Mucosa of stomach (tissue), 1 donor: ENCODE measurements at regions not wholly inside any gene's neighbourhood (a gene's known extent, or its start where the extent isn't known, plus 50 kb on each side); places are given as distances from the start of the nearest gene placed in this dataset.
"Not testable (repeated sequence)": the region's sequence is repeated elsewhere in the genome, so short reads cannot be mapped to it uniquely, and the experiment has no call there.

Source experiments
- H3K27me3 ChIP-seq: one replicate; pipeline ENCODE4 v1.7.0; 2013; ENCODE audit warnings: mild to moderate bottlenecking, low read length; ENCODE audit not compliant: control insufficient read depth, insufficient read depth
- H3K36me3 ChIP-seq: one replicate; pipeline ENCODE4 v1.7.0; 2013; ENCODE audit warnings: low read length; ENCODE audit not compliant: control insufficient read depth, insufficient read depth
- H3K4me1 ChIP-seq: one replicate; pipeline ENCODE4 v1.7.0; 2013; ENCODE audit warnings: mild to moderate bottlenecking, low read length; ENCODE audit not compliant: control insufficient read depth, insufficient read depth
- H3K4me3 ChIP-seq: one replicate; pipeline ENCODE4 v1.7.0; 2013; ENCODE audit warnings: low read length
- H3K9ac ChIP-seq: one replicate; pipeline ENCODE4 v1.7.0; 2013; ENCODE audit warnings: mild to moderate bottlenecking, low read length, moderate library complexity
- H3K9me3 ChIP-seq: one replicate; pipeline ENCODE4 v1.7.0; 2013; ENCODE audit warnings: mild to moderate bottlenecking, low read length, moderate library complexity; ENCODE audit not compliant: control insufficient read depth
- donor health status: Pancreatic carcinoma.

DNA sequence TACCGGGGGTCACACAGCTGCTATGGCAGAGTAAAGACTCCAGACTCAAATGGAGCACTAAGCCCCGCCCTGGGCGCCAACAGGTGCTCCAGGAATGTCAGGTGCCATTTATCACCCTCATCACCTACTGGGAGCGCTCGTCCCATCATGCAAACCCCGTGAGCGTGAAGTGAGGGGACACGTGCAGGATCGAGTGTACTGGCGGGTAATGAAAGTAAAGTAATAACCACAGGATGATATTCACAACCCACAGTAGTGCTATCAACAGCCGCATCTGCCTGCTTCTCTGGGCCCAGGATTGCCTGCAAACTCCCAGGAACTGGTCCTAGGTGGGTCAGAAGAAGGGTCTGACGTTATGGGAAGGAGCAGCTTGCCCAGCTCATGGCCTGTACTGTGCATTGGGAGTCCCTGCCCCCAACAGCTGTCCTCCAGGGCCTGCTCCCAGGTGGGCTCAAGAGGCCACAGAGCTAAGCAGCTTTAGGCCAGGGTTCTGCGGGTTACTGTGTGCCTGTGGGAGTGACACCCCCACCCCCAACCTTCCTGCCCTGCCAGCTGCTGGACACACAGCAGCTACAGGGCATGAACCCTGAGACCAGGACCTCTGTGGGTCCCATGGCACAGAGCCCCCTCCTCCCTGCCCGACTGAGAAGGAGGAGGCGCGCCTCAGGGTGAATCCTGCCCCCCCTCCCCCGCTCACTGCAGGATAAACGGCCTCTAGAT is 120.5 kb upstream of the SULF2 start:
- no peaks in the 10 kb centered on the region for H3K4me1 ChIP-seq
- no peaks in the 10 kb centered on the region for H3K36me3 ChIP-seq
- H3K9ac ChIP-seq: no peak overlapping the region
- H3K4me3 ChIP-seq: no peak overlapping the region
- no peaks in the 10 kb centered on the region for H3K27me3 ChIP-seq
- H3K9me3 ChIP-seq: no peaks in the 10 kb centered on the region

- H3K9me3 ChIP-seq, H3K9ac ChIP-seq, H3K4me1 ChIP-seq, H3K4me3 ChIP-seq, H3K36me3 ChIP-seq, H3K27me3 ChIP-seq: not testable (repeated sequence)
Observed at GRCh38 chr20:47903009-47903408, 117.7 kb upstream of the SULF2 start.

DNA sequence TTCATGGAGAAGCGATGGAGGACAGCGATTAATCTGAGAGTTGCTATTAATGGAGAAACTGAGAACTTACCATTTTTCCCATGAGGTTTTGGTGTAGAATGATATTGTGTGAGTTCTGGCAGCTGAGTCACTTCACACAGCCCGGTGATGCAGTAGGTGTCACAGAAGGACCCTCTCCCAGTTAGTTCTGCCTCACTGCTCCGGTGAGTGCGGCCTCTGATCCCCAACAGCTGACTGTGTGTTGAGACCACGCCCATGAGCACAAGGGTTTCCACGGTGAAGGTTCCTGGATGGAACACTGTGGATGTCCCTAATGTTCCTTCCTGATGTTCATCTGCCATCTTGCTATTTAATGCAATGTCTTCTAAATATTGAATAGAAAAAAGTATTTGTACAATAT is 114.0 kb upstream of the SULF2 start:
- not testable (repeated sequence) for H3K4me3 ChIP-seq, H3K27me3 ChIP-seq, H3K9me3 ChIP-seq, H3K4me1 ChIP-seq, H3K36me3 ChIP-seq, H3K9ac ChIP-seq

DNA sequence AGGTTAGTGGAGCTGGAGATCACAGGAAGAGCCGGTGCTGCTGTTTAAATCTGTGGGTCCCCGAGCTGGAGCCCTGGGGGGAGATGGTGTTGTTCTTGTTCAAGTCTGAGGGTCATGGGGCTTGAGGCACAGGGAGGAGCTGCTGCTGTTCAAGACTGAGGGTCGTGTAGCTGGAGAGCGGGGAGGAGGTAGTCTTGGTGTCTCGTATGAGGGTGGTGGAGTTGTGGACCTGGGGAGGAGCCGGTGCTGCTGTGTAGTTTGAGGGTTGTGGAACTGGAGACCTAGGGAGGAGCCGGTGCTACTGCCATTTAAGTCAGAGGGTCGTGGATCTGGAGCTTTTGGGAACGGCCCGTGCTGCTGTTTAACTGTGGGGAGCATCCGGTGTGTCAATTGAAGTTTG is 112.2 kb upstream of the SULF2 start:
- Histone ChIP-seq H3K4me3 (no peak overlapping the region), H3K4me1 (no peaks in the 10 kb centered on the region), H3K27me3 (no peaks in the 10 kb centered on the region), H3K9me3 (no peaks in the 10 kb centered on the region), H3K9ac (no peak overlapping the region), H3K36me3 (no peaks in the 10 kb centered on the region)

DNA sequence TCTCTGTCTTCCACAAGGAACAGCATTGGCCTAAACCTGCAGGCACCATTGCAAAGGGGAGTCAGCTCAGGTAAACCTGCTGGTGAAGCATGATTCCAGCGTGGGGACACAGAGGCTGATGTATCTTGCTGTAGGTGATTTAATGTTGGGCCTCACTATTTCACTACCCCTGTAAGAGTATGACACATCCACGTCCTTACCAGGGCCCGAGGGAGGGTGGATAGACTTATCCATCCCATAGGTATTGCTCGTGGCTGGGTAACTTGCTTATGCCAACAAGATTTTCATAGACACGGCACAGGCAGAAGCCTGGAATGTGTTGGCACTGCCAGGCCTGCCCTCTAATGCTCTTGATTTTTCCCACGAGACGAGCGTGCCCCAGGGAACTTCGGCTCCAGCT is 107.4 kb upstream of the SULF2 start:
- not testable (repeated sequence) for H3K9ac ChIP-seq, H3K4me3 ChIP-seq, H3K36me3 ChIP-seq, H3K4me1 ChIP-seq, H3K9me3 ChIP-seq, H3K27me3 ChIP-seq

DNA sequence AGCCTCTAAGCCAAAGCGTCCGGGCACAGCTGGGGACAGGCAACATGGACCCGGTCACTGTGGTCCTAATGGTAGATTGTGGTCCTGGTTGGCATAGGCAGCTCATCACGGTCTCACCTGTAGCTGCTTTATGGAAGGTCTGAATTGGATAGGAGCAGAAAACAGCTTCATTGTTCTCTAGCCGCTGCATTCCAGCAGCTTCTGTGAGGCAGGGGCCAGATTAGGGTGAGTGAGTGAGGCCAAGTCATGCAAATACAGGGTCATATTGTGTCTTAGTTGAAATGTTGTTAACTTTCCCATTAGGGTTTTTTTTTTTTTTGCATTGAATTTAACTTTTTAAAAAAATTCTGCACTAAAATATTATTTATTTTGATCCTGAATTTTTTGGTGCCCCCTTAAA is 105.4 kb upstream of the SULF2 start:
- not testable (repeated sequence) for H3K4me1 ChIP-seq, H3K36me3 ChIP-seq, H3K4me3 ChIP-seq, H3K9ac ChIP-seq, H3K27me3 ChIP-seq, H3K9me3 ChIP-seq

GRCh38 chr20:47889751-47890150 is 104.5 kb upstream of the SULF2 start:
- H3K27me3 ChIP-seq, H3K4me1 ChIP-seq, H3K9ac ChIP-seq, H3K4me3 ChIP-seq, H3K36me3 ChIP-seq, H3K9me3 ChIP-seq: not testable (repeated sequence)

GRCh38 chr20:47888351-47888750 is 103.1 kb upstream of the SULF2 start:
- no peaks in the 10 kb centered on the region for H3K27me3 ChIP-seq
- H3K4me3 ChIP-seq: no peak overlapping the region
- no peaks in the 10 kb centered on the region for H3K9me3 ChIP-seq
- no peaks in the 10 kb centered on the region for H3K4me1 ChIP-seq
- no peaks in the 10 kb centered on the region for H3K36me3 ChIP-seq
- no peak overlapping the region for H3K9ac ChIP-seq

- no peaks in the 10 kb centered on the region for H3K4me1 ChIP-seq
- H3K4me3 ChIP-seq: no peak overlapping the region
Observed at GRCh38 chr20:47887477-47888080, 102.3 kb upstream of the SULF2 start.

DNA sequence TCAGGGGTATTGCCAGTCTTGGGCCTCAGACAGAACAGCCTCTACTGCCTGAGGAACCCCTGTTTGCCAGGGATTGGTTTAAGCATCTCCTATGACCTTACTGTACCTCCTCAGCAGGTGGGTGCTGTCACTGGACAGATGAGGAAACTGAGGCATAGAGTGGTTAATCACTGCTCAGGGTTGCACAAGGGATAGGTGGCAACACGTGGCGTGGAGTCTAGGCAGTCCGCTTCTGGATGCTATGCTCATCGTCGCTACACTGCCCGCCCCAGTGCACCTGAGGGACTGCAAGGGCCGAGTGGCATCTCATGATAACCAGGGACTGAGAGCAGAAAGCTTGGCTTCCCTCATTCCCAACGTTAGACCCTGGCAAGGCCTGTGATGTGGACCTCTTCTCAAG is 101.8 kb upstream of the SULF2 start:
- Histone ChIP-seq H3K9ac (no peak overlapping the region), H3K4me3 (no peak overlapping the region), H3K27me3 (no peaks in the 10 kb centered on the region), H3K36me3 (no peaks in the 10 kb centered on the region), H3K9me3 (no peaks in the 10 kb centered on the region), H3K4me1 (no peaks in the 10 kb centered on the region)

More at GRCh38 chr20:47887477-47888080, 102.3 kb upstream of the SULF2 start:
- Histone ChIP-seq H3K9ac (no peak overlapping the region), H3K36me3 (no peaks in the 10 kb centered on the region), H3K9me3 (no peaks in the 10 kb centered on the region), H3K27me3 (no peaks in the 10 kb centered on the region)

DNA sequence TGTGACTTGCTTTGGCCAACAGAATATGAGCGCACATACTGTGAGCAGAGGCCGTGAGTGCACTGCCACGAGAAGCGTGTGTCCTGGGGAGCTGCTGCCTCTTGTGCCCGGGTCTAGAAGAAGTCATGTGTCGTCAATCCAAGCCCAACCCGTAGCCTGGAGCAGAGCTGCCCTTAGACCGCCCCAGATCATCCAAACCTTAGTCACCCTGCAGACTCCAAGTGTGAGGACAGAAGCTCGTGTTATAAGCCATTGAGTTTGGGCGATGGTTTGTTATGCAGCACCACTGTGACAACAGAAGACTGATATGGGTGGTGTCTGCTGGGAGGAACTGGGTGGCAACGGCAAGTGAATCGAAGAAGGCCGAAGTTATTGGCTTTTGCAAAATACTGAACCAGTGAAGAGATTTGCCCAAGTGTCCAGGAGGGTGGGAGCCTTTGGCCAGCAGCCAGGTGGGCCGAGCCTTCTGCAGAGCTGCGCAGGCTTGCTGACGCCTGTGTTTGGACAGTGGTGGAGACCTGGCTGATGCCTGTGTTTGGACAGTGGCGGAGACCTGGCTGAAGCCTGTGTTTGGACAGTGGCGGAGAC is 101.3 kb upstream of the SULF2 start:
- no peaks in the 10 kb centered on the region for H3K27me3 ChIP-seq
- H3K4me3 ChIP-seq: no peak overlapping the region
- H3K36me3 ChIP-seq: no peaks in the 10 kb centered on the region
- H3K4me1 ChIP-seq: no peaks in the 10 kb centered on the region
- no peaks in the 10 kb centered on the region for H3K9me3 ChIP-seq
- H3K9ac ChIP-seq: no peak overlapping the region

GRCh38 chr20:47885909-47886453 is 100.7 kb upstream of the SULF2 start:
- H3K4me3 ChIP-seq: no peak overlapping the region
- no peaks in the 10 kb centered on the region for H3K27me3 ChIP-seq
- H3K36me3 ChIP-seq: no peaks in the 10 kb centered on the region
- no peaks in the 10 kb centered on the region for H3K4me1 ChIP-seq
- H3K9me3 ChIP-seq: no peaks in the 10 kb centered on the region
- H3K9ac ChIP-seq: no peak overlapping the region
